ENCODE measurements at regions not wholly inside any gene's neighbourhood (a gene's known extent, or its start where the extent isn't known, plus 50 kb on each side); places are given as distances from the start of the nearest gene placed in this dataset.
"Not testable (repeated sequence)": the region's sequence is repeated elsewhere in the genome, so short reads cannot be mapped to it uniquely, and the experiment has no call there.

GRCh38 chr6:167470101-167470835, 145.4 kb downstream of the TTLL2 start:
- no peak for DNase-seq

GRCh38 chr6:167470836-167471547, 146.1 kb downstream of the TTLL2 start:
- DNase-seq, result no peak

DNA sequence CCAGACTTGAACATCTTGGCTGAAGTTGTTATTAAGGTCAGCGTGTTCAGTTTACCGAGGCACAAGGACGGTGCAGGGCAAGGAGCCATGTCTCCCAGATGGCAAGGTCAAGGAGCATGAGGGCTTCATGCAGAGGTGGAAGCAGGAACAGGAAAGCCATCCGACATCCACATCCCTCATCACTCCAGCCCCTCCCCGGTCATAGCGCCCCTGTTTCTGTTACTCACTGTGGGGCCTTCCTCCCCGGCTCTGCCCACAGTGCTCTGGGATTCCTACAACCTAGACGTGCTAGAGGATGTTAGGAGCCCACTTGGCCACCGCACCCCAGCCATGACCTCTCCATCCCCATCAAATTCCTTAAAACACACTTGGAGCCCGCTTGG, 146.7 kb downstream of the TTLL2 start:
- no peak for DNase-seq

- DNase-seq, result no peak
Observed at GRCh38 chr6:167472148-167472547, 147.3 kb downstream of the TTLL2 start.

DNA sequence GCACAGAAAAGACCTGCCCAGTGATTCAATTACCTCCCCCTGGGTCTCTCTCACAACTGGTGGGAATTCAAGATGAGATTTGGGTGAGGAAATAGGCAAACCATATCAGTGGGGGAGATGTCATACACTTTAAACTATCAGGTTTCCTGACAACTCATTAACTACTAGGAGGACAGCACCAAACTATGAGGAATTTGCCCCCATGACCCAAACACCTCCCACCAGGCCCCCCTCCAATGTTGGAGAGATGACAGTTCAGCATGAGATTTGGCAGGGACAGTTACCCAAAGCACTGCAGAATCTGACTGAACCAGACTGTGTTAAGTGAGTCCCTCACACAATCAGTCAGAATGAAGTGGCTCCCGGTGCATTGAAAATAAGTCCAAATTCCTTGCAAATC, 148.0 kb downstream of the TTLL2 start:
- no peak for DNase-seq

- DNase-seq, result no peak
Observed at GRCh38 chr6:167474171-167474570, 149.3 kb downstream of the TTLL2 start.

- DNase-seq, result no peak
Observed at GRCh38 chr6:167474725-167475124, 149.8 kb downstream of the TTLL2 start.

DNA sequence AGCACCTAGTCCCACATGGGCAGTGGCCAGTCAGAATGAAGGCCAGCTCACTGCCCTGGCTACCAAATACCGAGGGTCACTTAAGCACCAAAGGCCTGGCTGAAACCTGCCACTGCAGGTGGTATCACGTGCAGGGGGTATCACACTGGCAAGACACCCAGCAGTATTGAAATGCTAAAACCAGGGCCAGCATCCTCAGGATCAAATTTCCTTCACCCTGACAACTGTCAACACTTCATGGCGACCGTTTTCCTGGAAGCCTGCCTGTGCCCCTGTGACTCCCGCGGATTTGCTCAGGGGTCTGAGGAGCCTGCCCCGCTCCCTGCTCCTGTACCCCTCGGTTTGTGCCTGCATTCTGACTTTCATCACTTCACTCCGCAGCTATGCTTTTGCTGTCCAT, 151.1 kb downstream of the TTLL2 start:
- no peak for DNase-seq

DNA sequence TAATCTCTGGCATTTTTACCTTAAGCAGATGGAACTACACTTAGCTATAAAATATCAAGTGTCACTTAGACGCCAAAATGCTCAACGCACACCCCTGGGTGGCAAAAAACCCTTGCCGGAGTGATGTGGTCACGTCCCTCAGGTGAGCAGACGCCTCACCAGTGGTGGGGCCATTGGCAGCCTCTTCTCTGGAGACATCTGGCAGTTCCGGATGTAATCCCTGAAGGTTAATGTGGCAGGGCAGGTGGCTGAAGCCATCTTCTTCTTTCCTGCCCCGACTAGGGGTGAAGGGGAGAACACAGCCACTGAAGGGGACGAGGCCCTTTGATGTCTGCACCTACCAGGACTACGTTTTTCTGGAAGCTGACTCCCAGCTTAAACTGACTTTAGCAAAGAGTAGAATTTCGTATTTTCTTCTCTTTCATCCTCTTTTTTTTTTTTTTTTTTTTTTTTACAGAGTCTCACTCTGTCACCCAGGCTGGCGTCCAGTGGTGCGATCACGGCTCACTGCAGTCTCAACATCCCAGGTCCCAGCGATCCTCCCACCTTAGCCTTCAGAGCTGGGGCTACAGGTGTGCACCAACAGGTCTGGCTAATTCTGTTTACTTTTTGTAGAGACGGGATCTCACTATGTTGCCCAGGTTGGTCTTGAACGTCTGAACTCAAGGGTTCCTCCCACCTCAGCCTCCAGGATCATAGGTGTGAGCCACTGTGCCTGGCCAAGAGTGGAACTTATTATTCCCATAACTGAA, 152.1 kb downstream of the TTLL2 start:
- no peak for DNase-seq

- no peak for DNase-seq
Observed at GRCh38 chr6:167477688-167478087, 152.8 kb downstream of the TTLL2 start.

- DNase-seq, result no peak
Observed at GRCh38 chr6:167479301-167479700, 154.4 kb downstream of the TTLL2 start.

DNA sequence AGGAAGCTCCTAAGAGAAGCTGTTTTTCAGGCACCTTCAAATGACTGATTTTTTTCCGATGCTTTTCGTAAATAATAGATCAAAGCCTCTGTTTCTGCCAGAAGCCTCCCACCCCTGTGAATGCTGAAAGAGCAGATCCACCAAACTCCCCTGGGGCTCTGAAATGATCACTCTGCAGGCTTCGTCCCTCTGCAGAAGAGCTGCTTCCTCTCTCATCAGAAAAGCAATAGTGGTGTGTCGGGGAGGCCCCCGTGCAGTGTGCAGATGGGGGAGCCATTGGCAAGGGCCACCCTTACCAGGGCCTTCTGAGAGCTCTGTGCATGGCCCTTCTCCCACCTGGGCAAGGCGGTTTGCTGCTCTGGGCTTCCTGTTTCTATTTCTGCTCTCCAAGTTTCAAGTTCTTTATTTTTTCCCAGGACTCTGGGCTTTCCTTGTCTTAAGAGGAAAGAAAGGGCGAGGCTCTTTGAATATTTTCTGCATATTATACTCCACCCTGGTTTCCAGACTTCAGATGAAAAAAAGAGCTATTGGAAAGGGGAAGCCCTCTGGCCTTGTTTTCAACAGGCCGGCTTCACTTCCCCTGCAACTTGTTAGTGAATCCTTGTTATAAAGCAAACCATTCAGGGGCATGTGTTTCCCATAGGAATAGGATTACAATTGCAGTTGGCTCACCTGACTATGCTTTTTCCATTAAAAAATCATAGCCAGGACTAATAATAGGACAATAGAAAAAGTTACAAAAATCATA, 155.2 kb downstream of the TTLL2 start:
- DNase-seq, result no peak

GRCh38 chr6:167481307-167481926, 156.5 kb downstream of the TTLL2 start:
- no peak for DNase-seq

- not testable (repeated sequence) for DNase-seq
Observed at GRCh38 chr6:167482801-167483200, 157.9 kb downstream of the TTLL2 start.

DNA sequence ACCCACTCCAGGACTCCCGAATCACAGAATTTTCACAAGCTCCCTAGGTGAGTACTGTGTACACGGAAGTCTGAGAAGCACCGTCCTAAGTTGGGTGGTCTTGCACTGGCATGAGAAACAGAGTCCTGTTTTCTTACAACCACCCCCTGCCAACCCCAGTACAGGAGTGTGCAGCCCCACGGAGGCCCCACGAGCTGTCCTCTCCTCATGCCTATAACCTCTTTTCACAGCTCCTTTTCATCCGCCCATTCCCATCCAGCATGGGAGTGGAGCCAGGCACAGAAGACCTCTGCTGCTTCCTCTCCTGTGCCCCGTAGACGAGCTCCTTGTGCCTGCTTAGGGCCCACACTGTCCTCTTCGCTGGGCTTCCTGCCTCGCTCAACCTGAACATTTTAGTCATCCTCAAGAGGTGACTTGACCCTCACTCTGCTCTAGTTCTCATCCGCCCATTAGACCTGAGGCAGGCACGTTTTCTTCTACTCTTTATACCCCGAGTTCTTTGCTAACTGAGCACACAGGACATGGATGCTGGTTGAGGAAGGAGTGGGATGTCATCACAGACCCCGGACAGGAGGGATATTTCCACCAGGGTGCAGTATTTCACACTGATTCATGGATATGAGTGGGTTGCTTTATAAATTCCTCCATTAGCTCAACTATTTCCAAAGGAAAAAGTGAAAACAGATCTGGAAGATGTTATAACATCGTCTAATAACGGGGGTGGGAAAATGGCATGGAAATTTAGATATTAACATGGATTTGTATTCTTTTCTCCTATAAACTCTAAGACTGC, 160.5 kb downstream of the TTLL2 start:
- DNase-seq, result peak in 1 of 2 donors; percentile 55

DNA sequence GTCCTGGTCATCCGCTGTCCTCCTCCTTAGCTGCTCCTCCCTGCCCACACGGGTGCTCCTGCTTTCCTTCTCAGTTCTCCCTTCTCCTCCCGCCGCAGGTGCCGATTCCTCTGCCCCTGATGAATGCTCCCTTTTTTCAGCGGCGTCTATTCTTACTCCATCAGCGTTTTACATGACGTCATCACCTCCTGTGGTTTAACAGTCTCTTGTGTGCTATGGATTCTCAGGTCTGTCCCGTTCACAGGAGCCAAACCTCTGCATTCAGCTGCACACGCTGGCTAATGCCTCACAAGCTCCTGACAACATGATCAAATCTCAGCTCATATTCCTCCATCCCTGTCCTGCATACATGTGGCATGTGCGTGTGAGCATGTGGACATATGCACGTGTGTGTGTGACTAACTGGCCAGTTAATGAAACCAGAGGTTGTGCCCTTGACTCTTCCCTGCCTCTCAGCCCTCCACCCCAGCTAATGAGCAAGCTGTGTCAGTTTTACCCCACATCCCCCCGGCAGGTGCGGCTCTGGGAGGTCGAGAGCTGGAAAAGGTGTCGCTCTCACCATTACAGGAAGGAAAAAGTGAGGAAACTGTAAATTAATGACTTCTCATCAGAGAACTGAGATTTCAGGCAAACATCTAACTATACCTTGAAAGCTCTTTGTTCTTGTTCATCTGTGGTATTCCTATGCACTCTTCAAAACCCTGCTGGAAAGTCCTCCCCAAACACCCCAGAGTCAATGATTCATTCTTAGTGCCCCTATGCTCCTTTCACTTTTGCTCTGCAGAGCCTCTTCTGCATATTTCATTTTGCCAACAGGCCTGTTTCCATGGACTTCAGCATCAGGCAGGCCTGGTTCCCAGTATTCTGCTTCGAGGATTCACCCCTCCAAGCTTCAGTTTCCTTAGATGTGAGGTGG, 163.1 kb downstream of the TTLL2 start:
- no peak for DNase-seq

GRCh38 chr6:167491438-167492099, 166.7 kb downstream of the TTLL2 start:
- no peak for DNase-seq

- no peak for DNase-seq
Observed at GRCh38 chr6:167492100-167492449, 167.2 kb downstream of the TTLL2 start.

DNA sequence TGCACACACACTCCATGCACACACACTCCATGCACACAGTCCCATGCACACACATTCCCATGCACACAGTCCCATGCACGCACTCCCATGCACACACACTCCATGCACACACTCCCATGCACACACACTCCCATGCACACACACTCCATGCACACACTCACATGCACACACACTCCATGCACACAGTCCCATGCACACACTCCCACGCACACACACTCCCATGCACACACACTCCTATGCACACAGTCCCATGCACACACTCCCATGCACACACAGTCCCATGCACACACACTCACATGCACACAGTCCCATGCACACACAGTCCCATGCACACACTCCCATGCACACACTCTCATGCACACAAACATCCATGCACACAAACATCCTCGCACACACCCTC, 168.4 kb downstream of the TTLL2 start:
- DNase-seq, result no peak
